NCI-H1092 treated with DMSO at 0.1 percent for 48 hours (cell line): ENCODE measurements at regions not wholly inside any gene's neighbourhood (a gene's known extent, or its start where the extent isn't known, plus 50 kb on each side); places are given as distances from the start of the nearest gene placed in this dataset.

Experiments
- DNase-seq: peaks from one replicate; lab custom pipeline; 2025; lab: John Stamatoyannopoulos, UW

DNA sequence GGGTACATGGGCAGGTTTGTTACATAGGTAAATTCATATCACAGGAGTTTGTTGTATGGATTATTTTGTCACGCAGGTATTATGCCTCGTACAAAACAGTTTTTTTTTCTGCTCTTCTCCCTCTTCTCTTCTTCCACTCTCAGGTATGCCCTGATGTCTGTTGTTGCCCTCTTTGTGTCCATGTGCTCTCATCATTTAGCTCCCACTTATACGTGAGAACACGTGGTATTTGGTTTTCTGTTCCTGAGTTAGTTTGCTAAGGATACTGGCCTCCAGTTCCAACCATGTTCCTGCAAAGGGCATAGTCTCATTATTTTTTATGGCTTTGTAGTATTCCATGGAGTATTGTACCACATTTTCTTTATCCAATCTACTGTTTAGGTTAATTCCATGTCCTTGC is 65.7 kb downstream of the UNC5CL start:
- DNase-seq: no peak

DNA sequence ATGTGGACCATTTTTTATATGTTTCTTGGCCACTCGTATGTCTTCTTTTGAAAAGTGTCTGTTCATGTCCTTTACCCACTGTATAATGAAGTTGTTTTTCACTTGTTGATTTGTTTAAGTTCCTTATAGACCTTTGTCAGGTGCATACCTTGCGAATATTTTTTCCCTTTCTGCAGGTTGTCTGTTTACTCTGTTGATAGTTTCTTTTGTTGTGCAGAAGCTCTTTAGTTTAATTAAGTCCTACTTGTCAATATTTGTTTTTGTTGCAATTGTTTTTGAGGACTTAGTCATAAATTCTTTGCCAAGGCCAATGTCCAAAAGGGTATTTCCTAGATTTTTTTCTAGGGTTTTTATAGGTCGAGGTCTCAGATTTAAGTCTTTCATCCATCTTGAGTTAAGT is 66.2 kb downstream of the UNC5CL start:
- no peak for DNase-seq

DNA sequence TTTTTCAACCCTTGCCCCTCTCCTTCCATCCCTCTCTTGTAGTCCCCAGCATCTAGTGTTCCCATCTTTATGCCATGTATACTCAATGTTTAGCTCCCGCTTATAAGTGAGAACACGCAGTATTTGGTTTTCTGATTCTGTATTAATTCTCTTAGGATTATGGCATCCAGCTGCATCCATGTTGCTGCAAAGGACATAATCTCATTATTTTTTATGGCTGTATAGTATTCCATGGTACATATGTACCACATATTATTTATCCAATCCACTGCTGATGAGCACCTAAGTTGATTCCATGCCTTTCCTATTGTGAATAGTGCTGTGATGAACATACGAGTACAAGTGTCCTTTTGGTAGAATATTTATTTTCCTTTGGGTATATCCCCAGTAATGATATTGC is 66.8 kb downstream of the UNC5CL start:
- no peak for DNase-seq

DNA sequence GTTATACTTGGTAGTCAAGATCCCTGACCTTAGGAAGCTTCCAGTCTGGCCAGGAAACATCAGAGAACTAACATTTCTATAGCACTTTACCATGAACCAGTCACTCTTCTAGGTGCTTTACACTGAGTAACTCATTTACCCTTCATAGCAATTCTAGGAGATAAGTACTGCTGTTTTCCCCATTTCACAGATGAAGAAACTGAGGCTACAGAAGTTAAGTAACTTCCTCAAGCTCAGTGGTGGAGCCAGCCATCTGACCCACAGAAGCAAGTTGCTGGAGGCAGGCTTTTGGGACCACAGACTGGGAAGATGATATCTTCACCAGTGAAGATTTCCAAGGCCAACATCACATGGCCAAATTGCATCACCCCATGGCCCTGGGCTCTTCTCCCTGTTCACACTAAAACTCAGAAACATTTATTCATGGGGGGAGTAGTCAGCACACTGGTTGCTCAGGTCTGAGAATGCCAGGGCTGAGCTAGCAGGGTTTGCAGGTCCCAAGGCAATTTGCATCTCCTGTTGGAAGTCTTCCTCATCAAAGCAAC is 70.3 kb downstream of the UNC5CL start:
- no peak for DNase-seq

DNA sequence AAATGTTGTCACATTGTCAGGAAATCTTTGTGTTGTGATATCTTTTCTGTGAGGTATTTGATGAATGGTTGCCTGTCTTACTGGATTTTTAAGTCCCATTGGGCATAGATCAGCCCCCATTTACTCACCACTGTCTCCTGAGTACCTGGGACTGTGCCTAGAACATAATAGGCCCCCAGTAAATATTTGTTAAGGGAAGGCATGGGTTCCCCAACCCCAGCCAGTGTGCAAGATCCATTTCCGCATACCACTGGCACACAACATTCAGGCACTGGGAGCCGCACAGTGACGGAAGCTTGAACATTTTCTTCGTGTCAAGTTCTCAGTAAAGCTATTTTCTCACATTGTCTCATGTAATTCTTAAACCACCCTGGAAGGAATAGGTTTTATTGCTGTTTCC is 72.2 kb downstream of the UNC5CL start:
- no peak for DNase-seq

DNA sequence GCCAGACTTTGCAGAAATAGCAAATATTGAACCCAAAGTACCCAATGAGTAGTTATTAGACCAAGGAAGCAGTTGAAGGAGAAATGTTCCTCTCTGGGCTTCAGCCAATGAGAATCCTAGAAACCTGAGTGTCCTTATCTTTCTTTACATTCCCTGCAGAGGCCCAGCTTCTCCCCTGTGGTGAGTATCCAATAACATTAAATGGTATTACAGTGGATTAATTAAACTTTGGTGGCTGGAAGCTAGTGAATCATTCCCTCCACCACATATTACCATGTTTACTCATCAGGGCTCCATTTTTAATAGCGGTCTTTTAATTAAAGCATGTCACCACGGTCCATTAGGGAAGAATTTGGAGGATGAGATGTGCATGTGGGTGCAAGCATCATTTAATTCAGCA is 74.0 kb downstream of the UNC5CL start:
- DNase-seq: no peak

DNA sequence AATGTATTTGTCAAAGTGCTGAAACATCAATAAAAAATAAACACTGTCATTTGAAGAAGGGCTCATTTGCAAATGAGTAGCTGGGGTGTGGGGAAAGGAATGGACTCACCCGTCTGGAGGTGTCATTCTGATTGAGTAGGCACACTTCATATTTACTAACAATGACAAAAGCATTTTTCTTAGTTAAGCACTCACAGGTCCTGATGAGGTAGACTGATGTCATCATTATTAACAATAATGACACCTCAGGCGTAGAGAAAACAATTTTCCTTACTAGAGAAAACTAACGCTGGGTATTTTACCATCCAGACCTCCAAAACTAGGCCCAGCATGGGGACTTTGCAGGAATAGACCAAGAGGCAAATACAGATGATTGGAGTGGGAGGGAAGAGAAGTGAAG is 76.0 kb downstream of the UNC5CL start:
- no peak for DNase-seq

DNA sequence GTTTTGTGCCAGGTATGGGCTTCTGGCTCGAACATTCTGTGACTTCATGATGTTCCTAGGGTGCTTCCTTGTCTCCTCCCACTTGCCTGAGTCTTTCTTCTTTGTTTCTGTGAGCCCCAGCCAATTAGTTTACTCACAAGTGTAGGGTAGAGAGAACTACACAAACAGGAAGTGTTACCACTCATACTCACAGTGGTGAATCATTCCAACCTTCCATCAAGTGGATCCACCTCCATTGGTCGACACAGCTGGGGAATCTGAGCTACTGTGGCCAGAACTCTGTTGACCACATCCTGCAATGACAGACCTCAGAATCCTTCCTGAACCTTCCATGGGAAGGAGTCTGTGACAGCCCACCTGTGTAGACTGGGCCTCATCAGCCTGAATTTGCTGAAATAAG is 76.8 kb downstream of the UNC5CL start:
- no peak for DNase-seq

DNA sequence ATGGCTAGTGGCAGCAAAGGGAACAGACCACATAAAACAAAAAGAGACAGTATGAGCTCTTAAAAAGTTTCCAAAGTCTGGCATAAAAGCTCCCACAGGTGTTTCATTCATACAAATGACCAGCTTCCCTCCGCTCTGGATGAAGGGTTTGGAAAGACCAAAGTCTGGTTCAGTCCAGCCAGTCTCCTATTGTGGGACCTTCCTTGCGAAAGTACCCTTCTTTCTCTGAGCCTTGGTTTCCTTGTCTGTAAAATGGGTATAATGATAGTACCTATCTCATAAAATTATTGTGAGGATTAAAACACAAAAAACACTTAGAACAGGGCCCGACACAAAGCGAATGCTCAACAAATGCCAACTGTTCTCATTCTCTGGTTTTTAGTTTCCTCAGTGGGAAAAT is 77.2 kb downstream of the UNC5CL start:
- DNase-seq: no peak

DNA sequence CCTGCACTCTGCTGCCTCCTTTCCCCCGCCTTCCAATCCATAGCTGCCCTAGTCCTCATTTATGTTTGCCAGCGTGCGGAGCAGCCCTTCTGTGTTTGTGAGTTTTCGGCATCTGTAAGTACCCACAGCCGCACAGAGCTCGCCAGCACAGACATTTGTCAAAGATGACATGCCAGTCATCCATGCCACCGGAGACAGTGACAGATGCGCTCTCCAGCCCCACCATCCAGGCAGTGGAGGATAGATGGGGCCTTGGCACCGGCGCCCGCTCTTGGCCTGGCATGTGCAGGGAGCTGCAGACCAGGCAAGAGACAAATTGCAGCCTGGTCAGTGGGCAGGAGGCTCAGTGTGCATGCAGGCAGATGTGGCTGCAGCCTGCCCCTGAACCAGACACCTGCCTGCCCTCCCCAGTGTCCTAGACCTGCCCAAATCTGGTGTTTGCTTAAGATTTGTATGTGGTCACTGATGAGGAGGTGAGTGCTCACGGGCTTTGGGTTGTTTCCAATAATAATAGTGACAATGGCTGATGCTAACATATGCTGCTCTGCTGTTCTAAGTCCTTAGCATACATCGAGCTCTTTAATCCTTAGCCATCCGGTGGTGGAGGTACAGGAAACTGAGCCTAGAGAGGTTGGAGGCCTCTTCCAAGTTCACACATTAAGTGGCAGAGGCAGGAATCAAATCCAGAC is 78.1 kb downstream of the UNC5CL start:
- peak; percentile 29 for DNase-seq

DNA sequence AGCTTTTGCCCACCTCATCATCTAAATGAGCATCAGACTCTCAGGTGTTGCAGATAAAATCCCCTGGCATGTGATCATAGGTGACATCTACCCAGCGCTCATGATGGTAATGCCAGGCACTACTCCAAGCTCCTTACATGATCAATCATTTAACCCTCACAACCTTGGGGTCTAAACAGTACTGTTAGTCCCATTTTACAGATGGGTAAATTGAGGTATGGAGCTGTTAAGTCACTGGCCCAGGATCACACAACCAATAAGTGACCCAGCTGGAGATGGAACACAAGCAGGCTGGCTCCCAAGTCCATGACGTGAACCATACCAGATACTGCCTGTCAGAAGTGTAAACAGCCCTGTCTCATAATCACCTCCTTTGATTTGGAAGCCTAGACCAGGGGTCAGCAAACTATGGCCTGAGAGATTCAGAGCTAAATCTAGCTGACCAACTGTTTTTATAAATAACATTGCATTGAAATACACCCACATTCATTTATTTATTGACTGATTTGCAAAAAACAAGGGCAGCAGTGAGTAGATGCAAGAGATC is 79.2 kb downstream of the UNC5CL start:
- no peak for DNase-seq

DNA sequence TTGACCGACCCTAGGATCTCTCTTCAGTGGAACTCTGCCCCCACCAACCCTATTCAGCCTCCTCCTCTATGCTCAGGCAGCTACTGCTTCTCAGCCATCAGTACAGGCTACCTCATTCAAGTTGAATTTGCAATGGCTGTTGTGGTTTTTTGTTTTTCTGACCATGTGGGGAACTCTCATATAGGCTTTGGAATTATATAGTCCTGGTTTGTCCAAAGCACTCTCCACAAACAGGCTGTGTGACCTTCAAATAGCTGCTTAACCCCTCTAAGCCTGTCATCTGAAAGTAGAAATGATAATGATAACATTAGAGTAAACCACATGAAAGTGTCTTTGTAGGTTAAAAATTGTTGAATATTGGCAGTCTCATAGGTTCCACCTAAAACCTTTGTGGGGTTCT is 80.3 kb downstream of the UNC5CL start:
- DNase-seq: no peak

DNA sequence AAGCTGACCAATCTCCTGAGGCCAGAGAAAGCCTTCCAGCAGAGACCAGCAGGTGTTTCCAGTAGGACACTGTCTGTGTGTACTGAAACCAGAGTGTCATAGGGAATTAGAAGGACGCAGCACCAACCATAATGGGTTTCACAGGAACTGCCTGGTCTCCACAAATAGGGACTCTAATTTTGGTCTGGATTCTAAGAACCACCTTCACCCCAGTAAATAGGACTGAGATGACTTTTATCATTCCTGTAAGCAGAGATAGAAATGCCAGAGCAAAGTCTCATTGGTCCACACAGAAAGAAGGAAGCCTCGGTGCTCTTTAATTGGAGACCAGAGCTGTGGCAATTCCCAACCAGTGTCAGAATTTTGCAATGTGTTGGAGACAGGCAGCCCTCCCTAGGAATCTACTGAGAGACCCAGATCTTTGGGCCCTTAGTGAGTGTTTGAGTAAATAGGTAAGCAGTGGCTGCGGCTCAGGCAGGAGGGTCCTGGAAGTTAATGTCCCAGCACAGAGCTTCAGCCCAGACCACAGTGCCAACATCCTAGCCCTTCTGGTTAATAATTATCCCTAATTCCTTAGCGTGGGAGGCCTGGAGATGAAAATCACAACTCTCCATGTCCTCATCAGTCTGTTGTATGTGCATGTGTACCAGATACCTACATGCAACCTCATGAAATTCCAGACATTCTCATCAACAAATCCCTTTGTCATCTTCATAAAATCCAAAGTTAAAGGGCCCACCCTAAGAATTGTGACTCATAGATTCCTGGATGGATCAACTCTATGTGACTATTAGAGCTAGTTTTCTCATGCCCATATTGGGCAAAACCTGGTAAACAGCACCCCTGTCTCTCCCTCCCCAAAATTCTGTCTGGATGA is 81.2 kb downstream of the UNC5CL start:
- no peak for DNase-seq

DNA sequence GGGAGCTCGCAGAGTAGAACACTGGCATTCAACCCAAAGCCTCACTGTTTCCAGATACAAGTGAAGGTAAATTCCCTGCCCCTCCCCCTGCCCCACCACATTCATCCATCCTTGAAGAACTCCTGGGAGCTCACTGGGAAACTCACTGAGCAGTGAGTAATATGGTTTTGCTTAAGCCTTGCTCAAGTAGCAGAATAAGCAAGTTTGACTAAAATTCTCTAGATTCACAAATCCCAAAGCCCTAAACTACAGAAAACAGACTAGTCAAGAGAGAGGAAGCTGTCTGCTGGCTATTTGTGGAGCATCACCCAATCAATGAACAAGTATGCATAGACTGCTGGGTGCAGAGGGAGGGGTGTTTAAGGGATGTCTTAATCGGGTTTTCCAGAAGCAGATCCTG is 82.1 kb downstream of the UNC5CL start:
- DNase-seq: no peak

DNA sequence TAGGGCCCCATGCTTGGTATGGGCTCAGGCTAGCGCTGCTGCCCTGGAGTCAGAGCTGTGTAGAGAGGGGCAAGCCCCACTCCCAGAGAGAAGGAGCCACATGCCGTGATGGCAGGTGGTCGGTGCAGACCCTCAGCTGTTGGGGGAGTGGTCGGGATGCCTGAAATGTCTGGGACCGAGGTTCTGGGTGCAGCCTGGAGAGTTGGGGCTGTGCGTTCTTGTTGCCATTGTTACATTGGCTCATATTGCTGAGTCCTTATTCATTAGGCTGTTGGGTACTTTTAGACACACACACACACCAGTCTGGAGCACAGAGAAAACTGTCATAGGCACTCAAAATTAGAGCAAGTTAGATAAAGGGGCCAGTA is 83.9 kb downstream of the UNC5CL start:
- no peak for DNase-seq

DNA sequence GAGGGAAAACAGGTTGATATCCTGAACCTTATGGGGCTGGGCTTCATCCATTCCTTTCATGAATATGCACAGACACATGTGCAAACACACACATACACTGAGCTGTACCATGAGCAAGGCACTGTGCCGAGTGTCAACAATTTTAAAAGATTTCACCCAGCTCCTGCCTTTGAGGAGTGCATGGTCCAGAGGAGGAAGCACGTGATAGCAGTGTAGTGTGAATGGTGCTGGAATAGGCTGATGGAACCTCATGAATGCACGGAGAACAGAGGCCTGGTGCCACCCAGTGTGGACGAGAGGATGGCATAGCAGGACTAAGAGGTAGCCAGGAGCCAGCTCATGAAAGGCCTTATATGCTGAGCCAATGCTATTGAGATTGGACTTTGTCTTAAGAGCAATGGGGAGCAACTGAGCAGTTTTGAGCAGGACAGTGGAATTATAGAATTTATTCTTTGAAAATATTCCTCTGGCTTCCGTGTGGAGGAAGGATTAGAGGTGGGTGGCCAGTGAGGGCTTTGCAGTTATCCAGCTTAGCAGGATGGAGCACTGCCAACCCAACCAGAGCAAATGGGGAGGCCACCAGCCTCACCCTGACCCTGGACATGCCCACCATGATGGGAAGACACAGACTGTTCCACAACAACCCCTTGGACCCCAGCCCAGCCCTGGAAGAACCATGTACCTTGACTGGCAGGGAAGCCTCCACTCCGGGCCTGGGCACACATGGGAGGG is 84.4 kb downstream of the UNC5CL start:
- DNase-seq: no peak

DNA sequence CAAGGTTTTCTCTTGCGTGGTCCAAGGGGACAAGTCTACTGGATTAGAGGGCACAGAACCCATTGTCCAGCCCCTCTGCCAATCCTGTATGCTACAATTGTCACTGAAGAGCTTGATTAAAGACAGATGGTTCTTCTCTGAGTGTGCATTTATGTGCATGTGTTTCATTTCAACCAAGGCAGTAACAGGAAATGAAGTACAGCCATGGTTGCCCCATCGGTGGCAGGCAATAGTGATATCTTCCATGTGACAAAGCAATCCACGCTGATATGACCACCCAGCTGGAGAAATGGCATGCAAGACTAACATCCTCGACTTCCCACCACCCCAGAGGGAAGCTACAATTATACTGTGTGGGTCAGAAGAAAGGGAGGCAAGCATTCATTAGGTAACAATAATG is 85.5 kb downstream of the UNC5CL start:
- DNase-seq: no peak

DNA sequence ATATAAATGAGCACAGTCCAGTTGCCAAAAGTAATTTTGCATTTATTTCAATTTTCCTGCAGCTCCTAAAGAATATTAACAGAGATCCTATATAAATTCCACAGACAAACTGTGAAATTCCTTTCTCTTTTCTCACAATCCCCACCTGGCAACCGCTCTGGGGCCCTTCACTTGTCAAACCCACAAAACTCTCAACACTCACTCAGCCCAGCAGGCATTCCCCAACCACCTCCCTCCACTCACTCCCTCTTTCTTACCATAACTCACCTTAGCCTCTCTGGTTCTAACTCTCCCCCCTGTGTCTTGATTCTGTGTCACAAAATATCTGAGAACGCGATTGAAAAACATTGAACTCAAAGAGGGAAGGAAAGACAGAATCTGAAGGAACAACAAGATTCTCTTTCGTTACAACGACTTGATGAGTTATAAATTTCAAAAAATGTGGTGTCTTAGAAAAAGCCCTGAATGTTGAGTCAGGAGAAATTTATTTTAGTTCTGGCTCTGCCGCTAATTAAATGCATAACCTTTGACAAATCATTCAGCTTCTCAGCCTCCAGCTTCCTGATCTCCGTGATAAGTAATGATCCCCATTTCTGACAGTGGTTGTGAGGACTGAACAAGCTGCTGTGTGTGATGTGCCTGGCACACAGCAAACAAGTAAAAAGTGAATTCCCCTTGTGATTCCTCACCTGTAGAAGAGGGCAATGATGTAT is 87.9 kb downstream of the UNC5CL start:
- DNase-seq: no peak

DNA sequence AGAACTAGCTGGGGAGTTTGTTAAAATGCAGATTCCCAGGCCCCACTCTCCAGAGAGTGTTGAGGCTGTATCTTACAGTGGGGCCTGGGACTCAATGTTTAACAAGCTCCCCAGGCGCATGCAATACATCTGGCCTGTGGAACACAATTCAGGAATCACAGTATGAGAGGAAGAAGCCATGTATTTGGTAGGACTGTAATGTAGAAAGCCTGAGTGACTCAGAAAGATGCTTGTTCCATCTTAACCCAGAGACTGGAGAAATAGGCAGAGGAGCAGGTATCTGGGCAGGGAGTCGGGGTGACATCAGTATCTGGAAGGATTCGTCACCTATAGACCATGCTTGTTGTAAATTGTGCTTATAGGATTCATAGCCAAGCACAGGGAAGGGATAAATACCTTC is 90.5 kb downstream of the UNC5CL start:
- DNase-seq: no peak

DNA sequence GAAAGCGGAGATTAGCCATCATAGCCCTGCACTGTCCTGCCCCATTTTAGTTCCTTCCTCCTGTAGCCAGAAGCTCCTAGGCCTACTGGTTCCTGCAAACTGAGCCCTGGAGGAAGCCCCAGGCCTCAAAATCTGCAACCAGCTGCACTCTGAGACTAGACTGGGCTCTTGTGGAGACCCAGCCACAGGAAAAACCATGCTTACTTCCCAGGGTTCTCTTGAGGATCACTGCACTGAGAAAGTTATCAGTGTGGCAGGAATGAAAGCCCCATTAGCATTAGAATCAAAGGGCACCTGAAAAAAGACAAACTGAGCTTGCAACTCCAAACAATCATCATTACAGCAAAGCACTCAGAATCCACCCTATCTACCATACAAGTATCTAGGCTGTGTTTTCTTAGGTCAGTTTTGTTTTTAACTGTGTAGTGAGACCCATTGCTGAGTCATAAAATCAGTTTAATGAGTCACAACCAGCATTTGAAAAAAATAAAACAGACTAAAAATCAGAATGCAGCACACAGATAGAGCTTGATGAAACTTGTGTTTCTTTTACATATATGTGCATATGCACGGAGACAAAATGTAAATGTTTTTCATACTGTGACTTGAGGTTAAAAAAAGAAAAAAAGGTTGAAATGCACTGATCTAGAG is 91.0 kb downstream of the UNC5CL start:
- DNase-seq: no peak

DNA sequence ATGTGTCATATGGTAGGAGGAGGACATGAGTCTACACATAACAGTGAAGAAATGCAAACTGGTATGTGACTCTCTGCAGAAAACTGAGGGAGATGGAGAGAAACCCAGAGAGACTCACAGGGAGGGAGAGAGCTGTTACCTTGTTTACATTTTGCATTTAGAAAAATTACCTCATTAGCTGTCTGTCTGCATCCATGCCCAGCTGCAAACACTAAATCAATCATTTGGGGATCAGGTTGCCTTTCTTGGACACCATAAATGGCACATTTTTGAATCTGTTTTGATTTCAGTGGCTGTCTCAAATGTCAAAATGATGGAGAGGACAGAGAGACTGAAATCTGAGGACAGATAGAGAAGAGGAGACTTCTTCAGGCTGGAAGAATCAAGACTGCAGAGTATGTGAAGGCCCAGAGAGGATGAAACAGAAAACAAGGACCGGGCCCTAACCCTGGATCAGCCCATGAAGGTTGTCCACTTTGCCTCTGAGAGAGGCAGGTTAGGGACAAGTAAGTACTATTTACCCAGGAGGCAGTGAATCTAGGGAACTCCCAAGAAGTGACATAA is 92.2 kb downstream of the UNC5CL start:
- no peak for DNase-seq
